K562 (cell line): ENCODE measurements at regions not wholly inside any gene's neighbourhood (a gene's known extent, or its start where the extent isn't known, plus 50 kb on each side); places are given as distances from the start of the nearest gene placed in this dataset.

Experiments
- ATAC-seq: fragments of 200-7000 bp; cut with Tn5 transposase; 3 replicates; pipeline ENCODE4 v1.9.1; 2020; ENCODE audit warnings: moderate library complexity
- BruUV-seq: library from RNA; stranded (reverse); fragments of 400-500 nt; replicated peaks from 2 replicates; lab custom pipeline; 2021; lab: Mats Ljungman, UMichigan
- CTCF ChIA-PET: fragments of 300-600 bp; formaldehyde crosslinking; extraction: SDS; loops from one replicate; lab custom pipeline; 2021; ENCODE audit warnings: low intra/inter-chr PET ratio; lab: Yijun Ruan, JAX
- POLR2A ChIA-PET: fragments of 300-600, 350-650 bp; sonication (Branson Sonifier 250); formaldehyde crosslinking; extraction: SDS; loops from one replicate; lab custom pipeline; 2021; ENCODE audit warnings: antibody characterized with exemption, inconsistent platforms; lab: Yijun Ruan, JAX
- DNase-seq, 4 experiments: peaks; one replicate each; pipeline versions ENCODE4 v3.0.0 to v3.0.0-alpha.2; 2011 to 2018; ENCODE audit warnings: low spot score in 3 of 4, mixed read lengths in 3 of 4; ENCODE audit errors: extremely low read depth in 1 of 4
- FAIRE-seq: peaks from 2 replicates; lab custom pipeline; 2011; peaks lifted over from hg19 to GRCh38; lab: Jason Lieb, UNC
- H2AFZ ChIP-seq: 2 replicates; pipeline ENCODE4 v1.6.0; 2011; ENCODE audit warnings: low read depth, low read length, control low read depth, inconsistent platforms
- H3K27ac ChIP-seq: fragments of 200-600 bp; 3 replicates; pipeline ENCODE4 v1.8.0; 2011; ENCODE audit warnings: low read depth, mild to moderate bottlenecking, control low read depth, inconsistent platforms, low read length, moderate library complexity, mixed read lengths; ENCODE audit errors: extremely low read depth
- H3K27me3 ChIP-seq, 2 experiments: fragments of 300-600 bp in 1 of 2; 2 replicates in 1 of 2; 3 replicates in 1 of 2; pipeline versions ENCODE4 v1.6.0 to v1.8.0; 2011; ENCODE audit warnings: inconsistent platforms in 2 of 2, low read length in 2 of 2, mild to moderate bottlenecking in 1 of 2, mixed read lengths in 1 of 2, moderate library complexity in 1 of 2; ENCODE audit not compliant: control insufficient read depth in 2 of 2, insufficient read depth in 2 of 2
- H3K36me3 ChIP-seq: fragments of 300-600 bp; 3 replicates; pipeline ENCODE4 v1.8.0; 2011; ENCODE audit warnings: mild to moderate bottlenecking, low read length, inconsistent platforms; ENCODE audit not compliant: control insufficient read depth, insufficient read depth
- H3K4me1 ChIP-seq, 2 experiments: fragments of 200-600 bp in 1 of 2; replicated peaks in 1 of 2; 2 replicates in 1 of 2; 3 replicates in 1 of 2; pipeline versions ENCODE4 v1.5.1 to v1.8.0; 2011; ENCODE audit warnings: inconsistent platforms in 2 of 2, low read length in 2 of 2, mild to moderate bottlenecking in 1 of 2, mixed read lengths in 1 of 2, moderate library complexity in 1 of 2; ENCODE audit not compliant: control insufficient read depth in 2 of 2, insufficient read depth in 2 of 2
- H3K4me2 ChIP-seq: 2 replicates; pipeline ENCODE4 v1.6.1; 2011; ENCODE audit warnings: low read length, control low read depth, inconsistent platforms, mixed read lengths; ENCODE audit not compliant: insufficient read depth
- H3K4me3 ChIP-seq: fragments of 200-600 bp; sonication (generic), shearing (Covaris generic); 2 replicates; pipeline ENCODE4 v1.5.1; 2016; ENCODE audit warnings: control low read depth, inconsistent platforms
- H3K79me2 ChIP-seq: fragments of 200-600 bp; 3 replicates; pipeline ENCODE4 v1.8.0; 2011; ENCODE audit warnings: low read length, inconsistent platforms; ENCODE audit not compliant: control insufficient read depth, insufficient read depth
- H3K9ac ChIP-seq, 2 experiments: 2 replicates each; pipeline versions ENCODE4 v1.6.0 to v1.6.1; 2011; ENCODE audit warnings: low read depth in 2 of 2, low read length in 2 of 2, control low read depth in 1 of 2, inconsistent platforms in 1 of 2, mild to moderate bottlenecking in 1 of 2, mixed read lengths in 1 of 2; ENCODE audit not compliant: insufficient read depth in 1 of 2
- H3K9me1 ChIP-seq: one replicate; pipeline ENCODE4 v1.6.0; 2011; ENCODE audit warnings: inconsistent platforms, mild to moderate bottlenecking, low read length, moderate library complexity; ENCODE audit not compliant: control insufficient read depth, insufficient read depth
- H3K9me3 ChIP-seq: replicated peaks from 2 replicates; pipeline ENCODE4 v1.5.1; 2011; ENCODE audit warnings: low read depth, low read length, inconsistent platforms; ENCODE audit not compliant: control insufficient read depth, insufficient read depth
- H4K20me1 ChIP-seq: replicated peaks from 2 replicates; pipeline ENCODE4 v1.6.1; 2011; ENCODE audit warnings: low read length, inconsistent platforms, mixed read lengths; ENCODE audit not compliant: control insufficient read depth, insufficient read depth
- ADNP ChIP-seq: fragments of 200-800 bp; sonication (Bioruptor generic); IDR thresholded peaks from 2 replicates; pipeline ENCODE4 v1.6.1; 2016; ENCODE audit warnings: missing genetic modification characterization, missing compliant biosample characterization
- FOXP4 ChIP-seq: sonication (generic); formaldehyde crosslinking; IDR thresholded peaks from 2 replicates; pipeline ENCODE4 v1.8.0; 2022; ENCODE audit warnings: mild to moderate bottlenecking, missing genetic modification reagents, borderline replicate concordance
- ILF3 ChIP-seq: fragments of 450-650 bp; IDR thresholded peaks from 2 replicates; pipeline ENCODE4 v1.6.1; 2018; ENCODE audit warnings: antibody characterized with exemption, mild to moderate bottlenecking, moderate library complexity, borderline replicate concordance
- KLF1 ChIP-seq: fragments of 450-650 bp; IDR thresholded peaks from 2 replicates; pipeline ENCODE4 v1.6.1; 2016; ENCODE audit warnings: missing genetic modification characterization, missing compliant biosample characterization
- NR0B1 ChIP-seq: fragments of 450-650 bp; IDR thresholded peaks from one replicate; pipeline ENCODE4 v1.6.1; 2018; ENCODE audit warnings: mild to moderate bottlenecking, moderate library complexity; ENCODE audit not compliant: partially characterized antibody
- PHB ChIP-seq: fragments of 250-450 bp; sonication (Bioruptor Pico); IDR thresholded peaks from 2 replicates; pipeline ENCODE4 v1.5.0; 2021
- PHF8 ChIP-seq: fragments of 200-600 bp; sonication (generic); IDR thresholded peaks from 2 replicates; pipeline ENCODE4 v1.6.1; 2012; ENCODE audit warnings: mixed run types, mild to moderate bottlenecking, inconsistent platforms, low read length, moderate library complexity, borderline replicate concordance
- TAF15 ChIP-seq: fragments of 200-400 bp; formaldehyde crosslinking; IDR thresholded peaks from 2 replicates; pipeline ENCODE4 v1.6.1; 2017; ENCODE audit warnings: mild to moderate bottlenecking, low read depth, low read length, moderate library complexity
- TGIF2 ChIP-seq: sonication (generic); formaldehyde crosslinking; IDR thresholded peaks from 2 replicates; pipeline ENCODE4 v1.8.1; 2022; ENCODE audit warnings: mild to moderate bottlenecking, missing genetic modification reagents, moderate library complexity
- THRAP3 ChIP-seq: fragments of 450-650 bp; IDR thresholded peaks from 2 replicates; pipeline ENCODE4 v1.6.1; 2016; ENCODE audit warnings: mild to moderate bottlenecking, inconsistent platforms, borderline replicate concordance
- USF1 ChIP-seq: sonication (generic); formaldehyde crosslinking; IDR thresholded peaks from 2 replicates; pipeline ENCODE4 v1.9.0; 2022; ENCODE audit warnings: mild to moderate bottlenecking, missing genetic modification reagents
- WGBS: fragments of 100-300 bp; shearing (Covaris generic); methylation state at CpG from one replicate; pipeline ENCODE4 v1.1.6; 2016; ENCODE audit warnings: low coverage, mixed read lengths; ENCODE audit not compliant: insufficient coverage; ENCODE audit errors: missing lambda C conversion rate; 5-methylcytosine and 5-hydroxymethylcytosine counted together
- in situ Hi-C: fragments of 300-500 bp; cut with MboI; formaldehyde crosslinking; loops from 4 replicates; pipeline ENCODE4 v1.15.0; 2018; ENCODE audit warnings: inconsistent platforms, mixed read lengths
- intact Hi-C: fragments of 100-400 bp; cut with micrococcal nuclease; formaldehyde crosslinking; loops from 2 replicates; pipeline ENCODE4 v1.14.2; 2022

GRCh38 chr11:129278586-129279319, 86.6 kb upstream of the ARHGAP32 start:
- FAIRE-seq (no peak), ATAC-seq (no peak), DNase-seq (no peak)
- intact Hi-C loops, result no loop called here
- Histone ChIP-seq H3K9me3 (no peaks in the 10 kb centered on the region), H3K9ac (no peak overlapping the region), H3K4me1 (no peaks in the 10 kb centered on the region), H3K9me1 (no peaks in the 10 kb centered on the region), H4K20me1 (no peaks in the 10 kb centered on the region), H3K36me3 (no peaks in the 10 kb centered on the region), H3K79me2 (no peaks in the 10 kb centered on the region), H3K27me3 (no peaks in the 10 kb centered on the region), H3K4me2 (no peak overlapping the region), H2AFZ (no peak overlapping the region), H3K4me3 (no peak overlapping the region), H3K27ac (no peak overlapping the region)
- ChIA-PET POLR2A (no interaction called here), CTCF (no interaction called here)
- in situ Hi-C loops, result no loop called here
- BruUV-seq, result no TSS peak
- 18% methylated on average over 16 of the region's 109 CpGs for WGBS
- no peak for TF ChIP-seq KLF1 (tag)
- TF ChIP-seq TGIF2 (CRISPR knock-in tag), result no peak
- no peak for TF ChIP-seq USF1

GRCh38 chr11:129277198-129277843, 85.2 kb upstream of the ARHGAP32 start:
- Histone ChIP-seq H4K20me1 (no peaks in the 10 kb centered on the region), H3K79me2 (no peaks in the 10 kb centered on the region), H3K4me2 (no peak overlapping the region), H3K27ac (no peak overlapping the region), H3K4me1 (no peaks in the 10 kb centered on the region), H3K9ac (no peak overlapping the region), H3K9me3 (no peaks in the 10 kb centered on the region), H3K4me3 (no peak overlapping the region), H3K36me3 (no peaks in the 10 kb centered on the region), H3K27me3 (no peaks in the 10 kb centered on the region), H2AFZ (no peak overlapping the region), H3K9me1 (no peaks in the 10 kb centered on the region)
- ATAC-seq (no peak), DNase-seq (no peak), FAIRE-seq (no peak)
- POLR2A ChIA-PET, result no interaction called here
- in situ Hi-C loops, result no loop called here
- WGBS, result 0% methylated on average over 8 of the region's 8 CpGs
- CTCF ChIA-PET, result no interaction called here
- no TSS peak for BruUV-seq
- intact Hi-C loops, result no loop called here
- TF ChIP-seq PHB (no peak), ILF3 (no peak), THRAP3 (no peak), FOXP4 (CRISPR knock-in tag) (no peak), NR0B1 (no peak), PHF8 (no peak), ADNP (tag) (no peak), TAF15 (no peak)
